ENCODE measurements at regions not wholly inside any gene's neighbourhood (a gene's known extent, or its start where the extent isn't known, plus 50 kb on each side); places are given as distances from the start of the nearest gene placed in this dataset.
"Not testable (repeated sequence)": the region's sequence is repeated elsewhere in the genome, so short reads cannot be mapped to it uniquely, and the experiment has no call there.

GRCh38 chr6:23775127-23775526, 350.9 kb upstream of the NRSN1 start:
- Histone ChIP-seq H3K4me3 (ENCODE audit: low read depth, low read length) (no peak overlapping the region), H3K27ac (ENCODE audit: low read depth, low read length) (no peak overlapping the region), H3K27me3 (ENCODE audit: control insufficient read depth, insufficient read depth, low read length) (no peaks in the 10 kb centered on the region), H3K9me3 (ENCODE audit: control insufficient read depth, insufficient read depth, low read depth, low read length) (no peaks in the 10 kb centered on the region), H3K36me3 (ENCODE audit: control insufficient read depth, insufficient read depth, low read length) (no peaks in the 10 kb centered on the region), H3K9ac (ENCODE audit: low read length) (no peak overlapping the region), H3K4me1 (ENCODE audit: control insufficient read depth, insufficient read depth, low read length) (no peaks in the 10 kb centered on the region)

GRCh38 chr6:23783901-23784300, 342.1 kb upstream of the NRSN1 start:
- Histone ChIP-seq H3K9ac (ENCODE audit: low read length) (no peak overlapping the region), H3K27me3 (ENCODE audit: control insufficient read depth, insufficient read depth, low read length) (no peaks in the 10 kb centered on the region), H3K27ac (ENCODE audit: low read depth, low read length) (no peak overlapping the region), H3K36me3 (ENCODE audit: control insufficient read depth, insufficient read depth, low read length) (no peaks in the 10 kb centered on the region), H3K9me3 (ENCODE audit: control insufficient read depth, insufficient read depth, low read depth, low read length) (no peaks in the 10 kb centered on the region), H3K4me3 (ENCODE audit: low read depth, low read length) (no peak overlapping the region), H3K4me1 (ENCODE audit: control insufficient read depth, insufficient read depth, low read length) (no peaks in the 10 kb centered on the region)

GRCh38 chr6:23784301-23784919, 341.6 kb upstream of the NRSN1 start:
- Histone ChIP-seq H3K27ac (ENCODE audit: low read depth, low read length) (no peak overlapping the region), H3K4me3 (ENCODE audit: low read depth, low read length) (no peak overlapping the region), H3K4me1 (ENCODE audit: control insufficient read depth, insufficient read depth, low read length) (no peaks in the 10 kb centered on the region), H3K36me3 (ENCODE audit: control insufficient read depth, insufficient read depth, low read length) (no peaks in the 10 kb centered on the region), H3K9ac (ENCODE audit: low read length) (no peak overlapping the region), H3K9me3 (ENCODE audit: control insufficient read depth, insufficient read depth, low read depth, low read length) (no peaks in the 10 kb centered on the region), H3K27me3 (ENCODE audit: control insufficient read depth, insufficient read depth, low read length) (no peaks in the 10 kb centered on the region)

- Histone ChIP-seq H3K9me3 (ENCODE audit: control insufficient read depth, insufficient read depth, low read depth, low read length) (no peaks in the 10 kb centered on the region), H3K27me3 (ENCODE audit: control insufficient read depth, insufficient read depth, low read length) (no peaks in the 10 kb centered on the region), H3K36me3 (ENCODE audit: control insufficient read depth, insufficient read depth, low read length) (no peaks in the 10 kb centered on the region), H3K4me1 (ENCODE audit: control insufficient read depth, insufficient read depth, low read length) (no peaks in the 10 kb centered on the region; the same call in 1 of the 2 replicates), H3K9ac (ENCODE audit: low read length) (no peak overlapping the region), H3K4me3 (ENCODE audit: low read depth, low read length) (no peak overlapping the region), H3K27ac (ENCODE audit: low read depth, low read length) (no peak overlapping the region)
Observed at GRCh38 chr6:23790756-23791155, 335.3 kb upstream of the NRSN1 start.

- Histone ChIP-seq H3K27ac (ENCODE audit: low read depth, low read length) (no peak overlapping the region), H3K27me3 (ENCODE audit: control insufficient read depth, insufficient read depth, low read length) (no peaks in the 10 kb centered on the region), H3K36me3 (ENCODE audit: control insufficient read depth, insufficient read depth, low read length) (no peaks in the 10 kb centered on the region), H3K4me3 (ENCODE audit: low read depth, low read length) (no peak overlapping the region), H3K9ac (ENCODE audit: low read length) (no peak overlapping the region), H3K9me3 (ENCODE audit: control insufficient read depth, insufficient read depth, low read depth, low read length) (no peaks in the 10 kb centered on the region), H3K4me1 (ENCODE audit: control insufficient read depth, insufficient read depth, low read length) (no peaks in the 10 kb centered on the region)
Observed at GRCh38 chr6:23797041-23797440, 329.0 kb upstream of the NRSN1 start.

- peaks cover 10% of the 10 kb centered on the region for H3K9me3 ChIP-seq (ENCODE audit: control insufficient read depth, insufficient read depth, low read depth, low read length)
- not testable (repeated sequence) for H3K4me3 ChIP-seq (ENCODE audit: low read depth, low read length); H3K27ac ChIP-seq (ENCODE audit: low read depth, low read length); H3K4me1 ChIP-seq (ENCODE audit: control insufficient read depth, insufficient read depth, low read length); H3K36me3 ChIP-seq (ENCODE audit: control insufficient read depth, insufficient read depth, low read length); H3K27me3 ChIP-seq (ENCODE audit: control insufficient read depth, insufficient read depth, low read length); H3K9ac ChIP-seq (ENCODE audit: low read length)
Observed at GRCh38 chr6:23804289-23804688, 321.7 kb upstream of the NRSN1 start.

- H3K36me3 ChIP-seq (ENCODE audit: control insufficient read depth, insufficient read depth, low read length); H3K4me3 ChIP-seq (ENCODE audit: low read depth, low read length); H3K9ac ChIP-seq (ENCODE audit: low read length); H3K9me3 ChIP-seq (ENCODE audit: control insufficient read depth, insufficient read depth, low read depth, low read length); H3K27me3 ChIP-seq (ENCODE audit: control insufficient read depth, insufficient read depth, low read length); H3K4me1 ChIP-seq (ENCODE audit: control insufficient read depth, insufficient read depth, low read length); H3K27ac ChIP-seq (ENCODE audit: low read depth, low read length): not testable (repeated sequence)
Observed at GRCh38 chr6:23821141-23821540, 304.9 kb upstream of the NRSN1 start.

- Histone ChIP-seq H3K36me3 (ENCODE audit: control insufficient read depth, insufficient read depth, low read length) (no peaks in the 10 kb centered on the region), H3K4me1 (ENCODE audit: control insufficient read depth, insufficient read depth, low read length) (no peaks in the 10 kb centered on the region), H3K9ac (ENCODE audit: low read length) (no peak overlapping the region), H3K27me3 (ENCODE audit: control insufficient read depth, insufficient read depth, low read length) (no peaks in the 10 kb centered on the region), H3K4me3 (ENCODE audit: low read depth, low read length) (no peak overlapping the region), H3K27ac (ENCODE audit: low read depth, low read length) (no peak overlapping the region), H3K9me3 (ENCODE audit: control insufficient read depth, insufficient read depth, low read depth, low read length) (no peaks in the 10 kb centered on the region)
Observed at GRCh38 chr6:23823421-23823820, 302.6 kb upstream of the NRSN1 start.

GRCh38 chr6:23826572-23826971, 299.4 kb upstream of the NRSN1 start:
- H3K4me3 ChIP-seq (ENCODE audit: low read depth, low read length): no peak overlapping the region
- no peak overlapping the region for H3K9ac ChIP-seq (ENCODE audit: low read length)
- no peaks in the 10 kb centered on the region for H3K27me3 ChIP-seq (ENCODE audit: control insufficient read depth, insufficient read depth, low read length)
- H3K9me3 ChIP-seq (ENCODE audit: control insufficient read depth, insufficient read depth, low read depth, low read length): no peaks in the 10 kb centered on the region
- no peak overlapping the region for H3K27ac ChIP-seq (ENCODE audit: low read depth, low read length)
- no peaks in the 10 kb centered on the region for H3K36me3 ChIP-seq (ENCODE audit: control insufficient read depth, insufficient read depth, low read length)
- H3K4me1 ChIP-seq (ENCODE audit: control insufficient read depth, insufficient read depth, low read length): no peaks in the 10 kb centered on the region

GRCh38 chr6:23828861-23829260, 297.2 kb upstream of the NRSN1 start:
- Histone ChIP-seq H3K4me1 (ENCODE audit: control insufficient read depth, insufficient read depth, low read length) (no peaks in the 10 kb centered on the region), H3K36me3 (ENCODE audit: control insufficient read depth, insufficient read depth, low read length) (no peaks in the 10 kb centered on the region), H3K9me3 (ENCODE audit: control insufficient read depth, insufficient read depth, low read depth, low read length) (no peaks in the 10 kb centered on the region), H3K27ac (ENCODE audit: low read depth, low read length) (no peak overlapping the region), H3K27me3 (ENCODE audit: control insufficient read depth, insufficient read depth, low read length) (no peaks in the 10 kb centered on the region), H3K4me3 (ENCODE audit: low read depth, low read length) (no peak overlapping the region), H3K9ac (ENCODE audit: low read length) (no peak overlapping the region)

GRCh38 chr6:23841116-23841515, 284.9 kb upstream of the NRSN1 start:
- Histone ChIP-seq H3K9ac (ENCODE audit: low read length) (no peak overlapping the region), H3K4me3 (ENCODE audit: low read depth, low read length) (no peak overlapping the region), H3K27me3 (ENCODE audit: control insufficient read depth, insufficient read depth, low read length) (no peaks in the 10 kb centered on the region), H3K9me3 (ENCODE audit: control insufficient read depth, insufficient read depth, low read depth, low read length) (no peaks in the 10 kb centered on the region), H3K27ac (ENCODE audit: low read depth, low read length) (no peak overlapping the region), H3K36me3 (ENCODE audit: control insufficient read depth, insufficient read depth, low read length) (no peaks in the 10 kb centered on the region), H3K4me1 (ENCODE audit: control insufficient read depth, insufficient read depth, low read length) (no peaks in the 10 kb centered on the region)

- no peak overlapping the region for H3K27ac ChIP-seq (ENCODE audit: low read depth, low read length)
- no peaks in the 10 kb centered on the region for H3K36me3 ChIP-seq (ENCODE audit: control insufficient read depth, insufficient read depth, low read length)
- no peaks in the 10 kb centered on the region for H3K4me1 ChIP-seq (ENCODE audit: control insufficient read depth, insufficient read depth, low read length)
- H3K9ac ChIP-seq (ENCODE audit: low read length): no peak overlapping the region
- no peak overlapping the region for H3K4me3 ChIP-seq (ENCODE audit: low read depth, low read length)
- H3K9me3 ChIP-seq (ENCODE audit: control insufficient read depth, insufficient read depth, low read depth, low read length): no peaks in the 10 kb centered on the region
- no peaks in the 10 kb centered on the region for H3K27me3 ChIP-seq (ENCODE audit: control insufficient read depth, insufficient read depth, low read length)
Observed at GRCh38 chr6:23842760-23843159, 283.3 kb upstream of the NRSN1 start.

Data from HUES6 (cell line).